GM19372 (cell line): ENCODE measurements at regions not wholly inside any gene's neighbourhood (a gene's known extent, or its start where the extent isn't known, plus 50 kb on each side); places are given as distances from the start of the nearest gene placed in this dataset.

Experiments used
- ATAC-seq: cut with Tn5 transposase; IDR thresholded peaks from one replicate; pipeline ENCODE4 v1.9.1; 2021; ENCODE audit warnings: mild to moderate bottlenecking, low read depth, moderate library complexity; ENCODE audit not compliant: unreplicated experiment

GRCh38 chr4:15215109-15215508 lies 212.7 kb upstream of the C1QTNF7 start:
- ATAC-seq, result no peak

DNA sequence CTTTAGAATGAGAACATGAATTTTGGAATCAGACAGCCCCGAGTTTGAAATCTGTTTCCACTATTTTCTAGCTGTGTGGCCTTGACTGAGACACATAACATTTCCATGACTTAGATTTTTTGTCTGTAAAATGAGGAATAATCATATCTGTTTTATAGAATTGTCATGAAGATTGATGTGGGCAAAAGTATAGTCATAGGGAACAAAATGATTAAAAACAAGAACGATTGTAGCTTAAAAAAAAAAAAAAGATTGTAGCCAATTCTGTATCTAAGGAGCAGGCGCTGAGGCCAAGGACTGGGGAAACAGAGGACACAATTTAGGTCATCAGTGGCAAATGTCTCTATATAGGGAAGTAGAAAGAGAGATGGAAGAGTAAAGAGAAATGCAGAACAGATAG lies 201.6 kb upstream of the C1QTNF7 start:
- ATAC-seq, result no peak

DNA sequence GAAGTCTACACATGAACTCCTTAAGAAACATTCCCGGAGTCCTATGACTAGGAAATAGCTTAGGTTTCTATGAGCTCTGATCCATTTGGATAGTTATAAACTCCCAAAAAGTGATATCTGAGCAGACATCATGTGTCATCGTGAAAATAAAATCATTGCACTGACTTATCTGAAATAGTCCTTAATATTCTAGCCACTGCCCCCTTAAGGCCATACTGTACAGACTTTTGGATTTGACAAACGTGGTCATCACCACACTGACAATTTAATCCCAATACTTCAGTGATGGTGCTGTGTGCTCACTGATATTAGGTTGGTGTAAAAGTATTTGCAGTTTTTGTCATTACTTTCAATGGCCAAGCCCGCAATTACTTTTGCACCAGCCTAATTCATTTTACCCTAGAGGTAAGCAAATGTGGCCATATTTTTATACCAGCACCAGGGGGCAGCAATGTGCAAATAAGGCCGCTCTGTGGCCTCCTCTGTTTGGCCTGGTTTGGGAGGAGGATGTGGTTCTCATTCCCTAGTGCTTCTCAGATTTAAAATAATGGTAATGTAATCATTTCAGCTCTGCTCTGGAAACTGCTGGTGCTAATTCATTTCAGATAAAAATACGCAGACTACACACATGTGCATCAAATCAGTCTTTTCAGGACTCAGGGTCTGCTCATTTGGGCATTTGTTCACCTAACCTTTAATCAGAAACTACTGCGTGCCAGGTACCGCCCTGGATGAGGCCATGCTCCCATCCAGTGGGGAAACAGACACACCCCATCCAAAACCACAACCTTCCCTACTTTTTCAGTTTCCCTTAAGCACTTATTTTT lies 196.4 kb upstream of the C1QTNF7 start:
- ATAC-seq, result peak; percentile 93

- ATAC-seq, result no peak
Observed at GRCh38 chr4:15232366-15233263, 195.2 kb upstream of the C1QTNF7 start.

GRCh38 chr4:15233264-15233597 lies 194.6 kb upstream of the C1QTNF7 start:
- ATAC-seq, result no peak

GRCh38 chr4:15233626-15234025 lies 194.2 kb upstream of the C1QTNF7 start:
- no peak for ATAC-seq

GRCh38 chr4:15234116-15234855 lies 193.5 kb upstream of the C1QTNF7 start:
- ATAC-seq, result no peak

DNA sequence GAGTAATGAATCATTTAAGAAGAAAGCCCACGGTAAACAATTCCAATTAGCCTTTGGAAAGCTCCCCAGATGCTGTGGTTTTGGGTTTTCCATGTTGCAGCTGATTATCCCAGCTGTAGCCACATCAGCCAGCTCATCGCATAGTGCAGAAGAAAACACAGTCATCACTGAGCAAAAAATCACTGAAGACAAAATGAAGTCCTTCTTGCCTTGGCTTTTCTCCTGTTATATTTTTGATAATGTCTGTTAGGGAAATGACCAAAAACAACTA lies 193.0 kb upstream of the C1QTNF7 start:
- no peak for ATAC-seq

DNA sequence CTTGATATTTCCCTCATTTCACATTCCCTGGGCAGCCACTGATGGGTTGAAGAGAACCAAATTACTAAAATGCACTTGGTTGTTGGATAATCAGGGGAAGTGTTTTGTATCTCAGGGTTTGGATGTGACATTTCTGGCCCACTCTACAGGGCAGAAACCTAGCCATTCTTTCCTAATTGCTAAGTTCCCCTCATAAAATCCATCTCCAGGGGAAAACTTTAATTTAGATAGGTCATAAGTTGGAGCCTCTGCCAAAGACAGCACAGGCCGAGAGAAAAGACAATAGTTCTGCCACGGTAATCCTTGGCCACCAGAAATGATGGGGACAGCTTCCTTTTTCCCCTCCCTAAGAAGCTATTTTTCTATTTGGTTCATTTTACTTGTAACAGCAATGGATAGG lies 192.7 kb upstream of the C1QTNF7 start:
- no peak for ATAC-seq

DNA sequence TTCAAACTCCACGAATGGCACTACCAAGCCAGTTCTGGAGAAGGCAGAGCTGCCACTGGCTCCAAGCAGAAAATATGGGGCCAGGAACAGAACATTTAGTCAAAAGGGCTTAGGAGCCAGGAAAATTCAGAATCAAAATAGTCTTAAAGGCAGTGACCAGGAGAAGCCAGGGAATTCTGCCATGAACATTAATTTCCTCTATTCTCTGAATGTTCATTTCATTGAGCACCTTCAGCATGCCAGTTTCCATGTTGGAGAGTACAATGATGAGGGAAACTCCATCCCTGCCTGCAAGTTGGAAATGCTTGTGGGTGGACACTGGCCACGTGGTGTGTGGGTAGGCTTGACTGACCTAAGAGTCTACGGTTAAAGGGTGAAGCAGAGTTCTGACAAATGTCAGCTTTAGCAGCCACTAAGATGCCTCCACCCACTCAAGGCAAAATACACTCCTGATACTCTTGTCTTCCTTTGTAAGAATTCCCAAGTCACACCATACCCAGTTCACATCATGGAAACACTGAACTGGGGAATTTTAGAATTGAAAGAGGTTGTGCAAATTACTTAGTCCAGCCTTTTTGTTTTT lies 190.1 kb upstream of the C1QTNF7 start:
- ATAC-seq, result no peak

GRCh38 chr4:15238720-15239119 lies 189.1 kb upstream of the C1QTNF7 start:
- ATAC-seq, result peak; percentile 67

DNA sequence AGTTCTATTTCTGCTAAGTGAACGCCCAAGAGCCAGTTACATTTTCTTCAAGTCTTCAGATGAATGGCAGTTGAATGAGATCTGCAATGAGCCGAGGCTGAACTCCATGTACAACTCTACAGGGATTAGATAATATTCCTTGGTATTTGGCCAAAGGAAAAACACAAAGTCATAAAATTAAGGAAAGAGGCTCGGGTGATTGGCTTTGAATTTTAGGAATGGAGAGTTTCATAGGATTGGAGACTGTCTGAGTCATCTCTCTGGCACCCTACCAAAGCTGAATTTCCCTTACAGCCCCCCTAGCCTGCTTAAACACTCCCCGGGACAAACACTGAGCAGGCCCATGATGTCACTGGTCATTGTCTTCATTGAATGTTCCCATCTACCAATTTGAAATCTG lies 188.0 kb upstream of the C1QTNF7 start:
- ATAC-seq, result no peak

DNA sequence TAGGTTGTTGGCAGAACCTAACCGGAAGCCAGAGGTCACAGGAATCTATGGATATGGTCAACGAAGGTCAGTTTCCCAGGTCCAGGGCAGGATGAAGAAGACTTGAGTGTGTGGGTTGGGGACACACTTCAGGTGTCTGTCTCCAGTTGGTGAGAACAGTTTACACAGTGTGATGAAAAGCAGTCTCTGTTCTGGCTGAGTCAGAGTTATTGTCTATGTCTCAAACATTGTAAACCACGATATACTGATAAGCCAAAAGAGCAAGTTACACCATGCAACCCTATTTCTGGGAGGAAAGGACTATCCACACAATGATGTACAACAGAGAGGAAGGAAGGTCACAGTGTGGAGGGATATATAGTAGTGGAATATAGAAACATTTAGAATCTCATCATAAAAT lies 187.1 kb upstream of the C1QTNF7 start:
- no peak for ATAC-seq

DNA sequence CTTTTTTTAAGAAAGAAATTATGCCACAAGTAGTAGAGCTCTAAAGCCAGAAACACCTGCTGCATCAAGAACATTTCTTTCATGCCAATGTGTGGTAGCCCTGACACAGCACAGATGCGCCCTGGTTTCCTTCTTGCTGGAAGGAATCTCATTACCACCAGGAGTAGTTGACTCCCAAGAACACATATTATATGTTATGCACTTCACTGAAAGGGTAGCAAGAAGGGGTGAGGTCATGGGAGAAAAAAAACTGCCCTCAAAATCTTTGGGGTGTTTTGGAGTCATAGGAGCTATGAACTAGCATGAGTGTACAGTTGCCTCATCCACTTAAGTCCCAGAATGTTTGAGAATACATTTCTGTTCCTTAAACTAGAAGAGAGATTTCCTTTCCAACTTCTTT lies 185.8 kb upstream of the C1QTNF7 start:
- no peak for ATAC-seq

- no peak for ATAC-seq
Observed at GRCh38 chr4:15244354-15244753, 183.5 kb upstream of the C1QTNF7 start.

GRCh38 chr4:15245006-15245530 lies 182.8 kb upstream of the C1QTNF7 start:
- ATAC-seq, result no peak

DNA sequence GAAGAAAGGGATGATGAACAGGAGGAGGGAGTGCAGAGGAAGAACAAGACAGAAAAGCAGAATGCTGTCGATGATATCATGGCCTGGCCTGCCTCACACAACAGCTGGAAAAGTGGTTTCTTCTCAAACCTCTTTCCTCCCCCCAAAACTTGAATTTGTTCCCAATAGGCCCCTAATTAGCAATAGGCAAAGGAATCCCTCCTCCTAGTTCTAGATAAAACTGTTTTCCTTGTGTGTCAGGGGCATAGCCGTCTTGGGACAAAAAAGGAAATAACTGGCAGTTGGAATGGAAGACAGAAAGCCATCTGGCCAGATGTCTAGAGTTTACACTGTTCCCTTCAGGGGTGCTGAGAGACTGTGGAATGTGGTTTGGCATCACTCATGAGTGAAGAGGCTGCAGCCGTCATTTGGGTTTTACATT lies 177.8 kb upstream of the C1QTNF7 start:
- no peak for ATAC-seq

- ATAC-seq, result peak; percentile 69
Observed at GRCh38 chr4:15253349-15253748, 174.5 kb upstream of the C1QTNF7 start.

- ATAC-seq, result no peak
Observed at GRCh38 chr4:15254236-15254880, 173.5 kb upstream of the C1QTNF7 start.

- ATAC-seq, result no peak
Observed at GRCh38 chr4:15255537-15255936, 172.3 kb upstream of the C1QTNF7 start.
